Caco-2 (cell line): ENCODE measurements at regions not wholly inside any gene's neighbourhood (a gene's known extent, or its start where the extent isn't known, plus 50 kb on each side); places are given as distances from the start of the nearest gene placed in this dataset.

Experiments
- BruUV-seq: library from RNA; stranded (reverse); fragments of 400-500 nt; replicated peaks from 2 replicates; lab custom pipeline; 2021; lab: Mats Ljungman, UMichigan
- CTCF ChIA-PET: fragments of 300-600 bp; sonication (Branson Sonifier 250); formaldehyde crosslinking; loops from one replicate; lab custom pipeline; 2022; ENCODE audit warnings: antibody characterized with exemption; lab: Charles Lee
- POLR2A ChIA-PET: fragments of 300-600 bp; sonication (Branson Sonifier 250); formaldehyde crosslinking; loops from one replicate; lab custom pipeline; 2022; ENCODE audit warnings: antibody characterized with exemption; lab: Charles Lee
- DNase-seq, 2 experiments: peaks; one replicate each; pipeline versions ENCODE4 v3.0.0 to v3.0.0-alpha.2; 2020 to 2022
- H3K27me3 ChIP-seq: replicated peaks from 2 replicates; pipeline ENCODE4 v1.6.0; 2011; ENCODE audit warnings: low read length; ENCODE audit not compliant: control insufficient read depth, insufficient read depth
- H3K36me3 ChIP-seq: 2 replicates; pipeline ENCODE4 v1.5.1; 2011; ENCODE audit warnings: low read length; ENCODE audit not compliant: control insufficient read depth, insufficient read depth
- H3K4me1 ChIP-seq: fragments of 250-450 bp; sonication (Bioruptor Pico); 2 replicates; pipeline ENCODE4 v1.5.1; 2020; ENCODE audit warnings: mild to moderate bottlenecking
- H3K4me3 ChIP-seq: 2 replicates; pipeline ENCODE4 v1.5.1; 2011; ENCODE audit warnings: low read depth, mild to moderate bottlenecking, control low read depth, low read length
- H3K9me3 ChIP-seq: fragments of 250-450 bp; sonication (Bioruptor Pico); 2 replicates; pipeline ENCODE4 v1.5.1; 2020; ENCODE audit warnings: mild to moderate bottlenecking, moderate library complexity
- H3K27ac Mint-ChIP-seq: one replicate; pipeline ENCODE4 v1.8.0; 2022; ENCODE audit warnings: mixed read lengths; ENCODE audit not compliant: unreplicated experiment
- H3K27me3 Mint-ChIP-seq: one replicate; pipeline ENCODE4 v1.8.0; 2022; ENCODE audit warnings: mixed read lengths; ENCODE audit not compliant: insufficient read depth, unreplicated experiment
- H3K36me3 Mint-ChIP-seq: one replicate; pipeline ENCODE4 v1.8.0; 2022; ENCODE audit warnings: mild to moderate bottlenecking, mixed read lengths; ENCODE audit not compliant: insufficient read depth, unreplicated experiment
- H3K4me1 Mint-ChIP-seq: one replicate; pipeline ENCODE4 v1.8.0; 2022; ENCODE audit warnings: low read depth, mixed read lengths; ENCODE audit not compliant: unreplicated experiment
- H3K4me3 Mint-ChIP-seq: one replicate; pipeline ENCODE4 v1.8.0; 2022; ENCODE audit warnings: mild to moderate bottlenecking, moderate library complexity, mixed read lengths; ENCODE audit not compliant: unreplicated experiment
- H3K9me3 Mint-ChIP-seq: one replicate; pipeline ENCODE4 v1.8.0; 2022; ENCODE audit warnings: mixed read lengths; ENCODE audit not compliant: unreplicated experiment
- intact Hi-C: fragments of 100-400 bp; cut with micrococcal nuclease; formaldehyde crosslinking; loops from one replicate; pipeline ENCODE4 v1.10.0; 2022; ENCODE audit not compliant: unreplicated experiment
- TF ChIP-seq, protein P1 (sequence below), 2 experiments: fragments of 200-600 bp in 1 of 2; IDR thresholded peaks; 1 replicate in 1 of 2; 2 replicates in 1 of 2; pipeline versions ENCODE4 v1.5.1 to v1.8.0; 2011 to 2022; ENCODE audit warnings: antibody characterized with exemption in 1 of 2, control low read depth in 1 of 2, inconsistent platforms in 1 of 2, low read depth in 1 of 2, low read length in 1 of 2, mild to moderate bottlenecking in 1 of 2, moderate library complexity in 1 of 2; ENCODE audit not compliant: insufficient read depth in 1 of 2, severe bottlenecking in 1 of 2, unreplicated experiment in 1 of 2

DNA sequence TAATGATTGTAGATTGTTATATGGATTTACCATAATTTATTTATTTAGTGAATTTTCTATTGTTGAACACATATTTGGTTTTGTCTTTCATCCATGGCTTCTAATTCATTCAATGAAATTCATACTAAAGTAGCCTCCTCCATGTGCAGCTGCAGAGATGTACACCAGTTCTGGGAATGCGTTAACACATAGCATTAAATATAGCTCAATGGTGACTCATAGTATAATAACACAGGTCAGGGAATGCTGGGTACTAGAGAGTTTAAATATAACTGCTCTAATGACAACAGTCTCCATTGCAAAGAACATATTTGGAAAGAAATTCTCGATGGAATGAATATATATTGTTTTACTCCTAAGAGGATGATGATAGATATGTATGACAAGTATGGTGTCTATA, 1190.2 kb upstream of the NRXN1 start:
- H3K9me3 Mint-ChIP-seq: no peaks in the 10 kb centered on the region
- H3K4me1 Mint-ChIP-seq: no peaks in the 10 kb centered on the region

GRCh38 chr2:52220393-52220792, 1188.5 kb upstream of the NRXN1 start:
- H3K36me3 ChIP-seq: no peaks in the 10 kb centered on the region
- no peaks in the 10 kb centered on the region for H3K27me3 Mint-ChIP-seq
- no TSS peak for BruUV-seq
- H3K27me3 ChIP-seq: no peaks in the 10 kb centered on the region
- ChIA-PET CTCF (no interaction called here), POLR2A (no interaction called here)
- H3K4me3 Mint-ChIP-seq: no peak overlapping the region
- H3K27ac Mint-ChIP-seq: no peak overlapping the region
- H3K9me3 ChIP-seq: no peaks in the 10 kb centered on the region
- no peaks in the 10 kb centered on the region for H3K9me3 Mint-ChIP-seq
- TF ChIP-seq, protein P1, sequence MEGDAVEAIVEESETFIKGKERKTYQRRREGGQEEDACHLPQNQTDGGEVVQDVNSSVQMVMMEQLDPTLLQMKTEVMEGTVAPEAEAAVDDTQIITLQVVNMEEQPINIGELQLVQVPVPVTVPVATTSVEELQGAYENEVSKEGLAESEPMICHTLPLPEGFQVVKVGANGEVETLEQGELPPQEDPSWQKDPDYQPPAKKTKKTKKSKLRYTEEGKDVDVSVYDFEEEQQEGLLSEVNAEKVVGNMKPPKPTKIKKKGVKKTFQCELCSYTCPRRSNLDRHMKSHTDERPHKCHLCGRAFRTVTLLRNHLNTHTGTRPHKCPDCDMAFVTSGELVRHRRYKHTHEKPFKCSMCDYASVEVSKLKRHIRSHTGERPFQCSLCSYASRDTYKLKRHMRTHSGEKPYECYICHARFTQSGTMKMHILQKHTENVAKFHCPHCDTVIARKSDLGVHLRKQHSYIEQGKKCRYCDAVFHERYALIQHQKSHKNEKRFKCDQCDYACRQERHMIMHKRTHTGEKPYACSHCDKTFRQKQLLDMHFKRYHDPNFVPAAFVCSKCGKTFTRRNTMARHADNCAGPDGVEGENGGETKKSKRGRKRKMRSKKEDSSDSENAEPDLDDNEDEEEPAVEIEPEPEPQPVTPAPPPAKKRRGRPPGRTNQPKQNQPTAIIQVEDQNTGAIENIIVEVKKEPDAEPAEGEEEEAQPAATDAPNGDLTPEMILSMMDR (IDR thresholded peaks at IDR 0.05; ENCODE audit: insufficient read depth in 1 of 2, low read depth in 1 of 2, low read length in 1 of 2, severe bottlenecking in 1 of 2, unreplicated experiment in 1 of 2): no peak
- intact Hi-C loops: no loop called here
- H3K4me1 ChIP-seq: no peaks in the 10 kb centered on the region
- H3K4me1 Mint-ChIP-seq: no peaks in the 10 kb centered on the region
- H3K36me3 Mint-ChIP-seq: no peaks in the 10 kb centered on the region
- H3K4me3 ChIP-seq: no peak overlapping the region
- DNase-seq: no peak

More for the DNA sequence above, 1190.2 kb upstream of the NRXN1 start:
- H3K4me1 ChIP-seq: no peaks in the 10 kb centered on the region
- H3K36me3 ChIP-seq: no peaks in the 10 kb centered on the region
- ChIA-PET CTCF (no interaction called here), POLR2A (no interaction called here)
- TF ChIP-seq, protein P1 (IDR thresholded peaks at IDR 0.05; ENCODE audit: insufficient read depth in 1 of 2, low read depth in 1 of 2, low read length in 1 of 2, severe bottlenecking in 1 of 2, unreplicated experiment in 1 of 2): no peak
- Mint-ChIP-seq H3K27me3 (no peaks in the 10 kb centered on the region), H3K27ac (no peak overlapping the region), H3K36me3 (no peaks in the 10 kb centered on the region), H3K4me3 (no peak overlapping the region)
- no peaks in the 10 kb centered on the region for H3K27me3 ChIP-seq
- H3K4me3 ChIP-seq: no peak overlapping the region
- H3K9me3 ChIP-seq: no peaks in the 10 kb centered on the region
- intact Hi-C loops: no loop called here
- DNase-seq: no peak
- no TSS peak for BruUV-seq

DNA sequence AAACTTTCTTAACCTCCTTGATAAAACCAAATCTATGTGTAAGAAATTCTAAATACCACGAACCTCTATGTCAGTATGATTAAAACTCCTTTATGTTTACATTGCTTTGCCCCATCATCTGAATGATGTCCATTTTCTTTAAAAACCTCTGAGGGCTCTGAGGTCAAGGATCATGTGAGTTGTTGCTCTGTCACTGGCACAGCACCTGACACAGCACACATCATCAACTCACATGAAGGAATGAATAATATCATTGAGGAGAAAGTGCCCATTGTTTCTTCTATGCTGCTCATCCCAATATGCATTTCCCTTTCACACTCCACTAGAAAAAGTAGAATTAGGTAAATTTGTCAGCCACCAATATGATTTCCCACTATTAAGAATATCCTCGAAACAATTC, 1178.7 kb upstream of the NRXN1 start:
- TF ChIP-seq, protein P1 (IDR thresholded peaks at IDR 0.05; ENCODE audit: insufficient read depth in 1 of 2, low read depth in 1 of 2, low read length in 1 of 2, severe bottlenecking in 1 of 2, unreplicated experiment in 1 of 2): no peak
- H3K27me3 Mint-ChIP-seq: no peaks in the 10 kb centered on the region
- H3K4me3 ChIP-seq: no peak overlapping the region
- H3K4me1 ChIP-seq: no peaks in the 10 kb centered on the region
- ChIA-PET CTCF (no interaction called here), POLR2A (no interaction called here)
- no peak for DNase-seq
- no TSS peak for BruUV-seq
- H3K36me3 Mint-ChIP-seq: no peaks in the 10 kb centered on the region
- no peaks in the 10 kb centered on the region for H3K4me1 Mint-ChIP-seq
- intact Hi-C loops: no loop called here
- no peaks in the 10 kb centered on the region for H3K9me3 Mint-ChIP-seq
- H3K36me3 ChIP-seq: no peaks in the 10 kb centered on the region
- H3K27me3 ChIP-seq: no peaks in the 10 kb centered on the region
- H3K9me3 ChIP-seq: no peaks in the 10 kb centered on the region
- no peak overlapping the region for H3K27ac Mint-ChIP-seq
- H3K4me3 Mint-ChIP-seq: no peak overlapping the region
